NCI-H2171 (cell line): ENCODE measurements at regions not wholly inside any gene's neighbourhood (a gene's known extent, or its start where the extent isn't known, plus 50 kb on each side); places are given as distances from the start of the nearest gene placed in this dataset.
"Not testable (repeated sequence)": the region's sequence is repeated elsewhere in the genome, so short reads cannot be mapped to it uniquely, and the experiment has no call there.

ENCODE experiments used
- DNase-seq: peaks from one replicate; lab custom pipeline; 2025; lab: John Stamatoyannopoulos, UW

DNA sequence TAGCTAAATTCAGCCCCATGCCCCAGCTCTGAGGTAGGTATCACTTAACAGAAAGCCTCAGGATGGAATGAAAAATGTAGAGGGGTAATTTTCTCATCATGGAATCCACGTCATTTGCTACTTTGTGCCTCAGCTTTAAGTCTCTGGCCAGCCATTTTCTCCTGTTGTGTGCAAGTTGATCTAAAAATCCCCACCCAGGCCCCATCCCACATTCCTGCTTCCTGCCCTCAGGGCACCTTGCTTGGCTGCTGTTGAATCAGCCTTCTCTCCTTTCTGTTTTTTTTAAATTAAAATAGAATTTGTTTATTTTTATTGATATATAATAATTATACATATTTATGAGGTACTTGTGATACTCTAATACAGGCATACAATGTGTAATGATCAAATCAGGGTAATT lies 179.9 kb upstream of the TSHZ3 start:
- DNase-seq = no peak

DNA sequence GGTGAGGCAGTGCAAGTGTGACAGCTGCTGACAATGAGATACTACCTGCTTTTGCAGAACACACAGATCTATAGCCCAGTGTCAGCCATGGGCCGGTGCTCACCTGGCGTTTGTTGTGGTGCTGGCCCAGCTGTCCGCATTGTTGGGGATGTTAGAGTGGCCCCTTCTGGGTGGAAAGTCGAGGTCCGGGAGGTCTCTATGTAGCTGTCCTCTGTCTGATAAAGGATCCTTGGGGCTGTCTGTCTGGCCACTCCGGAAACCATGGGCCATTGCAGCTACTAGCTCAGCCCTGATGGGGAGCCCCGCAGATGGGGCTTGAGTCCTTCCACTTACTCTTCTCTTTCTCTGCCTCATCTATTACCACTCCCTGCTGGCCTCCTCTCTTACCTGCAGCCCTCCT lies 181.5 kb upstream of the TSHZ3 start:
- DNase-seq = no peak

DNA sequence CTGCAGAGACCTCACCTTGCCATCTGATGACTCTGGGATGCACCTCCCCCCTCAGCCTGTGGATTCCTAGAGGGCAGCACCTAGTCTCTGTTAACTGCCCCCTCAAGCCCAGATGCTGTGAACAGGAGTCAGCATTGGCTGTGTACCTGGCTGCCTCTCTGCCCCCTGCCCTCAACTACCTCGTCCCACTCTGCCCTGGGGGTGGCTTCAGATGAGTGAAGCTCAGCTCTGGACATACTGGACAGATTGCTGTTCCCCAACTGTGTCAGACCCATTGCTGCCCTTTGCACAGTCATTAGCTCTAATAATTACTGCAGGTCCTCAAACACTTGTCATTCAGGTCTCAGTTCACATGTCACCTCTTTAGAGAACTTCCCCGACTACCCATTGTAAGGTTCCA lies 182.1 kb upstream of the TSHZ3 start:
- DNase-seq = no peak

DNA sequence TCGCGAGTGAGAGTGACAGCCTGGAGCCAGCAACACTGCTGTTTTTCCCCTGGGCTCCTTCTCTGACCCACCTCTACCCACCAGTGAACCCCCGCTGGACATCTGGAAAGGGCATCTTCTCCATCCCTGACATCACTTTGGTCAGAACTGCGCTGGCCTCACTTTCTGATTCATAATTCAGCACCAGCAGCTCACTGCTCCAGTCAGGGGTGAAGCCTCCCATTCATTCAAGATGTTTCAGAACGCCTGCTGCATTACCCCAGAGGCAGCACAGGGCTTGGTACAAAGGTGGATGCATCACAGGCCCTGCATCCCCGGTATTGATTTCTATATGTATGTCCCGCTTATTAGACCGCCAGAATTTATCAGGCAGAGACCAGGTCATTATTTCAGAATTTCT lies 182.8 kb upstream of the TSHZ3 start:
- DNase-seq = no peak

DNA sequence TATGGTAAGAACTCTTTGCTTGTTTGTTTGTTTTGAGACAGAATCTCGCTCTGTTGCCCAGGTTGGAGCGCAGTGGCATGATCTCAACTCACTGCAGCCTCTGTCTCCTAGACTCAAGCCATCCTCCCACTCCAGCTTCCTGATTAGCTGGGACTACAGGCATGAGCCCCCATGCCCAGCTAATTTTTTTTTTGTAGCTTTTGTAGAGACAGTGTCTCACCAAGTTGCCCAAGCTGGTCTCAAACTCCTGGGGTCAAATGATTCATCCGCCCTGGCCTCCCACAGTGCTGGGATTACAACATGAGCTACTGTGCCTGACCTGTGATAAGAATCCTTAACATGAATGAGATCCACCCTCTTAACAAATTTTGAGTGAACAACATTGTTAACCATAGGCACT lies 183.9 kb upstream of the TSHZ3 start:
- no peak for DNase-seq

DNA sequence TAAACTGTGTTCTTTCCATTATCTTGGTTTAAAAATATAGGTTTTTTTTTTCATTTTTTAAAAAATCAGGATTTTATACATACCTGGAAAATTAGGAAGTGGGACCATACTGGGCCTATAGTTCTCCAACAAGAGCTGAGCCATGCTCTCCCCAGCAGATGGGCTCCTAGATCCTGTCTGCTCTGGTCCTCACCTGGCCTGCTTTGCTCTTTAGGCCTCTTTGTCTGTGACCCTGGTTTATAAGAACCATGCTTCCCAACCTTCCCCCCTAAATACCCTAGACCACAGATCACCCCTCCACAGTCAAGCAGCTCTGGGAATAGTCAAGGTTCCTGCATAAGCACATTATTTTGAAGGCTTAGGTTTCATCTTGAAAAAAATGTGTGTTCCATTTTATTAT lies 185.0 kb upstream of the TSHZ3 start:
- no peak for DNase-seq

DNA sequence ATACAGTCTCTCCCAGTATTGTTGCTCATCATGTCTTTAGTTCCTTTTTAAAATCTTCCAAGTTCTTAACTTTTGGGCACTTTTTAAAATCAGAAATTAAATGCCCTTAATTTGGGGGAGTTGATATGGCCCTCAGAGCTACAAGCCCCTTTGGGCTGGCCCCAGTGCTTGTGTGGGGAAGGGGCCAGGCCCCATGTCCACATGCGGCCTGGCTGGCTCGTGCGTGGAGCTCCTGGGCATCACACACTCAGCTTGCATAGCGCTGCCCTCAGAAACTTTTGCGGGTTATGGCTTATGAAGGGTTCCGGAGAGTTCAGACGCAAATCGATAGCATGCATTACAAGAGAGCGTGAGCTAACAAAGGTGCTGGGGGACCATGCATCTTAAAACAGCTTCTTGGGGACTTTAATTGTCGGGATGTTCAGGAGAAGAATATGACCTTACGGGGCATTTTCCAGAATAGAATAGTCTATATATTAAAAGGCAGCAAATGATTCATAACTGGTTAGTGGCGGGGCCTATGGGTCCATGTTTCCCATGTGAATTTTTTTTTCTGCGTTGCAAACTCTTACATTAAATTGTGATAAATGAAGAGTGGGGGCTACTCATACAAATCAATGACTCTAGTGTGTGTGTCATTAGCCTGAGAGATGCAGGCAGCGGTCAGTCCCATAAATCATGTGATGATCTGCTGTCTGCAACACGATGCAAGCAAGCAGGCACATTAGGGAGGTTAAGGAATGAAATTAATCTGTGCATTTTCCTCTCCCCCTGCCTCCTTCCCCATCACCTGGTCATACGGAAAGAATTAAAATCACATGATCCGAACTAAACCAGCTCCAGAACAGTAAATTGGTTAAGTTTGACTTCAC lies 185.8 kb upstream of the TSHZ3 start:
- DNase-seq = no peak

DNA sequence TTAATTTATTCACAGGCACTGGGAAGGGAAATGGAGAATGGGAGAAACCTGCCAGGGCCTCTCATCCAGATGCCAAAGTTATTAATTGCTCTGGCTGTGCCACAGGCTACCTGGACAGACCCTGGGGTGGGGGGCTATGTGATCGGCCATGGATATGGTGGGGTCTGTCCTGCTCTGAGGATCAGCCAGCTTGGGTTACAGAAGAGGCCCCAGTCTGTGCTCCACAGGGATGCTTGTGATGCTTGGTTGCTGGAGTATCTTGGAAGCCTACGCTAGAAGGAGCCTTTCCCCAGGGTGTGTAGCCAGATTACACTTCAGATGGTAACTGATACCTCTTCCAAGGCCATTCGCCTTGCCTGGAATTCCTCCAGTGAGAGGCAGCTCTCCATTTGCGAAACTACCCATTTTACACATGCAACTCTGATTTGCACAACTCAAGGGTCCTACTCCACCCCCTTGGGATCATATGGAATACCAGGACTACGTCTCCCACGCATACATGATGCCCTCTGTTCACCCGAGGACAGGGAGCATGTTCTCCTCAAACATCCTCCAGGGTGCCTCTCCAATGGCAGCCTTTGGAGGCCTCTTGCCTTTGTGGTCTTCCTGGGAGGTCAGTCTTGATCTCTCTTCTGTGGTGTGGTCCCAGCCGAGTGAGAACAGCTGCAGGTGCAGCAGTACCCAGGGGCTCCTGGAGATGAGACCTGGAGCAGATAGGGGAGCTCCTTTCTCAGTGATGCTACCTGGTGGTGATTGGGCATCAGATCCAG lies 186.6 kb upstream of the TSHZ3 start:
- DNase-seq = no peak

DNA sequence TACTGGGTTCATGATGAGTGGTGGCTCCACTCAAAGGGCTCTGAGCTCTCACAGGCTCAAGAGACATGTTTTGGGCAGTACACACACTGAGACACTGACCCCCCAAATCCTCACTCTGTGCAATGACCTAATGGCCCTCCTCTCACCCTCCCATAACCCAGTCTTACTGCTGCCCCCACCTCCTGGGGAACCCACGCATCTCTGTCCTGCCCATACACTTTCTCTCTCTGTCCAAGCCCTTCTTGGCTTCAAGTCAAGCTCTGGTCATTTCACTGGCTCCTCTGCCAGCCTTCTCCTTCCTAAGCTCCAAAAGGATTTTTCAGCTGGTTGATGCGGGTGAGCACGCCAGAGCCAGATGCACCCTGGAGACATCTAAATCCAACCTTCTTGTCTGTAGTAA lies 187.9 kb upstream of the TSHZ3 start:
- no peak for DNase-seq

DNA sequence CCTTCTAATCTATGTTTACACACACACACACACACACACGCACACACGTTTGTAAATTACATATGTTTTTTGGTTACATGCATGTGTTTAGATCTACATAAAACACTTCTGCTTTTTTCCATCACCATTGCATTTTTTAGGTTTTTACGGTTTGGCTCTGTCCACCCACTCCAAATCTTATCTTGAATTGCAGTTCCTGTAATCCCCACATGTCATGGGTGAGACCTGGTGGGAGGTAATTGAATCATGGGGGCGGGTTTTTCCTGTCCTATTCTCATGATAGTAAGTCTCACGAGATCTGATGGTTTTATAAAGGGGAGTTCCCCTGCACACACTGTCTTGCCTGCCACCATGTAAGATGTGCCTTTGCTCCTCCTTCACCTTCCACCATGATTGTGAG lies 188.7 kb upstream of the TSHZ3 start:
- not testable (repeated sequence) for DNase-seq

DNA sequence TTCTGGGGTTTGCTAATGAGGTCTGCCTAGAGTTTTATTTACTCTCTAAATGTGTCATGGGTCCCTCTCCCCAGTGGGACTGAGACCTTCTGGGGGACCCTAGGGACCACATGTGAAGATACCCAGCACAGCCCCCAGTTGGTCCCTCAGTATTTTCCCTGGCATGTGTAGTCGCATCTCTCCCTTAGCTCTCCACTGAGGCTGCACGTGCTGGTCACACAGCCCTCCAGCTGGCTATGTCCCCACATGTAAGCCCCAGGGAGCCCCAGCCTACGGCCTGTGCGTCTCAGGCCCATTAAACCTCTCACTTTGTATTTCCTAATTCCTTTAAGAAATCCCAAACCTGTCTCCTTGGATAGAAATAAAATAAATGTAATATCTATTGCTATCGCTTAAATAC lies 189.6 kb upstream of the TSHZ3 start:
- no peak for DNase-seq

DNA sequence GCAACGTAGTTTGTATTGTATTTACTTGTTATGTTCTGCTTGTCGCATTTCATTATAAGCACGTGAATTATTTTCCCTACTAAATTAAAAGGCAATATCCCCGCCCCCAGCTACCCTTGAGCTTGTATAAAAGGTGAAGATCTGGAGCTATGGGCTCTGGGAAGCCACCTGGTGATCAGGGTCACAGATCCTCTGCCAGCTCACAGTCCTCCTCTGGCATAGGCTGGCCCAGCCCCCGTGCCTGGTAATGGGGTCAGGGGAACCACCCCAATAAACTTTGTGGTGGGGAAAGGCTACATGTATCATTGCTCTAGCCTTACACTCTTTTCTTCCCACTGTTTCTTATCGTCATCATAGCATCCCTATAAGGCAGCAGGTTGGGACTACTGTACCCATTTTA lies 190.2 kb upstream of the TSHZ3 start:
- DNase-seq = no peak

DNA sequence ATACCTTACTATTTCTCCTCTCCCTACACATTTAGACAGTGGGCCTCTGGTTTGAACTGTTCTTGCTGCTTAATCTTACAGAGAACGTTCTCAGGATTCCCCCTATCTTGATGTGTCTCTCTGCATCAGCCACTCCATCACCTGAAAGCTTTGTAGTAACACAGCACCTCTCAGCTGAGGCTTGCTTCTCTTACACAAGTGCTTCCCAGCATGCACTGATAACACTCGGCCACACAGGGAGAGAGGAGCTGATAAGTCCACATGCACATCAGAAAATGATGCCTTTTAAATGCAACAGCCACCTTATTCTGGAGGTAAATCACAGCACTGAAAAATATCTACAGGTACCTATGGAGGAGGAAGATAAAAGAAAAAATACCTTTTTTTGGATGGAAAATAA lies 192.2 kb upstream of the TSHZ3 start:
- no peak for DNase-seq

DNA sequence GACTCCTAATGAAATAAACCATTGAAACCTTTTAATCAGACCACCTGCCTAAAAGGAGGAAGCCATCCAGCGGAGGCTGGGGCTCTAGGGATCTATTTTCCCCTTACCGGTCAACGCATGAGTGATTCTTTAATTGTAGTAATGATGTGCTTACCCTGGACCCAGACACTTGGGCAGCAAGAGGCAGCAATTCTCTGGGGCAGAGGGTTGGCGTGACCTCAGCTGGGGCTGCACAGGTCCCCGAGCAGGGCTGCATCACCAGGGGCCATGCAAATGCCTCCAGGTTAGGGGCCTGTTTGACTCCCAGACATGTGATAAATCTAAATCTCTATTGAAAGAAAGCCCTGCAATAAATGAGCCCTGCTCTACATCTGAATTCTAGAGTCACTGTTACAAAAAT lies 194.2 kb upstream of the TSHZ3 start:
- DNase-seq = no peak

DNA sequence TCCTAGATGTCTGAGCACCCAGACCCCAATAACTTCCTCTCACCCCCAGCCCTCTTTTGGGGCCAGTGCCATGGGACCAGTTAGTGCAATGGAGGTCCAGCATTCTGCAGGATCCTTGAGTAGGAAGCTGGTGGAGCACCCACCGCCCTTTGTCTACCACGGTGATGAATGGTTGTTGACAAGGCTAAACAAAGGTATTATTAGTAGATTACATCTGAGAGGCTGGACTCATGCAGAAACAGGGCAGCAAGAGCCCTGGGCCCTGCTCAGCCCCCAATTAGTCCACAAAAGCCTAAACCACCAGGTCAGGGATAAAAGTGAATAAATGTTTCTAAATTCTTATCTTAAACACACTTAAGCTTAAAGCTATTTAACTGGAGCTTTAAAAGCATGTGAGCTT lies 196.5 kb upstream of the TSHZ3 start:
- no peak for DNase-seq

DNA sequence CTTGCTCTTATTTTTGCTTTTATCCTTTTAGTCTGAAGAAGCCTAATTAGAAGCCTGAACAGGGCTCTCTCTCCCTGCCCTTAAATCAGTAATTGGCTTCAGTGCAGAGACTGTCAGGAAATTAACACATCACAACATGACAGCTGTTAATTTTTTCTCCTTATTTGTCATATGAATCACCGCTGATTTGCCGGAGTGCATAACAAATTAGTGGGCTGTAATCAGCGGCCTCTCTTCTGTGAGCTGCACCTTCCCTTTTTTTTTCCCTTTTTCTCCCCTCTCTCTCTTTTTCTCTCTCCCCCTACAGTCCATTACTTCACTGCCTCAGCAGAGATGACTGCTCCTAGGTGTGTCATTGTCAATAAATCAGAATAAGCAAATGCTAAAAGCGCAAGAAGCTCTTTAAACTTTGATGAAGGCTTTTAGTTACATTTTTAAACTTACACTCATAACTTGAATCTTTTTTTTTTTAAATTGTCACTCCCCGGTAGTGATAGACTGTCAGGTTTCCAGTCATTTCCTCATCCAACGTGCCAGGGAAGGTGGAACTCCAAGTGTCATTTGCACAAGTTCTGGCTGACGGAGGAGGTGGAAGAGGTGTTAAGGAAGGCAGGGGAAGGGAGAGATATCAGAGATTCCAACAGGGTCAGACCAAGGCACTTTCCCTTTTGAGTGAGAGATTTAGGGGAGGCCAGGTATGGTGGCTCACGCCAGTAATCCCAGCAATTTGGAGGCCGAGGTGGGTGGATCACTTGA lies 197.1 kb upstream of the TSHZ3 start:
- no peak for DNase-seq

DNA sequence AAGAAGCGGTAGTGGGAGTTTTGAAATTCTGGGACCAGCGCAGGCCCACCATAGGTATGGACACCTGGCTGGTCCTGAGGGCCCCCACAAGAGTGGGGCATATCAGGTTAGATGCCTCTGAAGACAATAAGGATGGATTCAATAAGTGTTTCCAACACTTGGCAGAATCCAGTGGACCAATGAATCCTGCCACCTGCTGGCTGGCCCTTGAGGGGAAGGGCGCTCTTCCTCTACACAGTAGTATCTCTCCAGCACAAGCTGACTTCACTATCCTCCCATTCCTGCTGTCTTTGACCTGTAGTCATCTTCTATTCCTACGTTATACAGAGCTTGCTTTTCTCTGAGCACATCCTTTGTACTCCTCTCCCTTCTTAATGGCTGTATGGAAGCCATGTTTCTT lies 199.7 kb upstream of the TSHZ3 start:
- DNase-seq = no peak

DNA sequence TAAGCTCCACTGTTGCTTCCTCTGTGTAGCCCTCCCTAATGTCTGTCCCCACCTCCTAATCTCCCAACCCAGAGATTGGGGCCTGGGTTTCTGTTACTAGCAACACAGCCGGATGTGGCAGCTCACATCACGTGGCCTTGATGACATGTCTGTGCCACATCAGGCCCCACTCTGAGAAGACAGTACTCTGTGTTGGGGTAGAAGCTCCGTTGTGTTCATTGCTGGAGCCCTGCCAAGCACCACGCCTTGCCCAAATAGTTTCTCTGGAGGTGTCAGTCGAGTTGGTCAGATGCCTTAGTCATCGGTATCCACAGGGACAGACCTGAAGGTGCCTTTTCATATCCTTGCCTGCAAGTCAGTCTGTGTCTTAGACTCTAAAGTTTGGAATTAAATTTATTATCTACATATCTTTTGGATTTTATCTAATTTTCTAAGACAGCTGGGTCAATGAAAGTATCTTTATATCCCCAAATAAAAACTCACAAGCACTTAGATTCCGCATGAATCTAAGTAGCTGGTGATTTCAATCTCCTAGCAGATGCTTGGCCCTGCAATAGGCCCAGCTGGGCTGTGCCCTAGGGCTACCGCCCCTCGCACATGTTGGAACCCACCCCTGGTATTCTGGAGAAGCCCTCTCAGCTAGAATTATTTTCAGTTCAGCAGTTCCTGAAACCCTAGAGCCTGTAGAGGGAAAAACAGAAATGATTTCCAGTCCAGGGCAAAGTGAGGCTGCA lies 204.0 kb upstream of the TSHZ3 start:
- DNase-seq = no peak

DNA sequence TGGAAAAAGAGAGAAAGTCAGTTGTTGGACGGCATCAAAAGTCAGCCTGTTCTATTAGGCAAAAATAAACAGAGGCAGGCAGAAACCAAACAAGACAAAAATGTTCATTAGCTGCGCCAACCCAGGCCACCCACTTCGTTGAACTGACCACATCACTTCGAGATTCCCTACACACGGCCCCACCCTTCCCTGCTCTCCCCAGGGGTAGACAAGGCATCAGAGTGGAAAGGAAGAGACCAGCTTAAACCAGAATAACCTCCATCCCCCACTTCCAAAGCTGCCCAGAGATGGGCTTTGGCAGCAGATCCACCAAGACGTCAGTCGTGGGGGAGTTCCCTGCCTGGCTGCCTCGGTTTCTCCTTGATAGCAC lies 204.6 kb upstream of the TSHZ3 start:
- no peak for DNase-seq

DNA sequence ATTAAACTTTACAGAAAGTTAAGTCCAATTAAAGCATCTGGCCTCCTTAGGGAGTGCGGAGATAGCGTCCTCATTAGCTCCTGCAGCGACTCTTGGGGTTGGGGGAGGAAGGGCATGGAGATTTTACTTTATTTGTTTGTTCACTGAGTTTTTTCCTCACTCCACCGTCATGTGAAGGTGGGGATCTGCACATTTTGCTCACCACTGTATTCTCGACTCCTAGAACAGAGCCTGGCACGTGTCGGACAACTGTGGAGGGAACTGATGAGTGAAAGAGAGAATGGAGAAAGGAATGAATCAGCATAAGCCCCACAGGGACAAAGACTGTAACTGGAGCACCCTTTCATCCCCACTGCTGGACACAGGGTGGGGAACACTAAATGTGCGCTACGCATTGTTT lies 205.1 kb upstream of the TSHZ3 start:
- DNase-seq = no peak

DNA sequence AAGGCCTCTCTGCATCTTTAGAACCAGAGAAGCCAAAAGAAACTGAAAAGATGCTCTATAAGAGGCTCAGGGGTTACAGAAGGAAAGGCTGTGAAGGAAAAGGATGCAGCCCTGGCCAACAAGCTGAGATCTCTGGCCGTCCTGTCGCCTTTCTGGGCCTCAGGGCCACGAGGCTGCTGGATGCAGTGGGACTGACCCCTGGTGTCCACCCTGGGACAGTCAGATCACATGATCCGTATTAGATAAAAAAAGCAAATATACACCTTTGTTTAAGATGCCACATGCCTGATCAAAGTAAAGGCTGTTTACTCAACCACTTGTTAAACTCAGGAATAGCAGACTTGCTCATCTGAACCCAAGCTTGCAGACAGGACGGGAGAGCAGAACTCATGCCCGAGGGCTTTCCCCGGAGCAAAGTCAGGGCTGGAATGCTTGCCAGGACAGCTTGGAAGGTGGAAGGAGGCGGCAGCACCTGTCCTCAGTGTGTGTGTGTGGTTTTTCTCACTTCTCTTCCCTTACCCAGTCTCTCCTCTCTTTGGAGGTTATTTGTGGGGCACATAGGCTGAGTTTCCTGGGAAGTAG lies 206.5 kb upstream of the TSHZ3 start:
- no peak for DNase-seq

DNA sequence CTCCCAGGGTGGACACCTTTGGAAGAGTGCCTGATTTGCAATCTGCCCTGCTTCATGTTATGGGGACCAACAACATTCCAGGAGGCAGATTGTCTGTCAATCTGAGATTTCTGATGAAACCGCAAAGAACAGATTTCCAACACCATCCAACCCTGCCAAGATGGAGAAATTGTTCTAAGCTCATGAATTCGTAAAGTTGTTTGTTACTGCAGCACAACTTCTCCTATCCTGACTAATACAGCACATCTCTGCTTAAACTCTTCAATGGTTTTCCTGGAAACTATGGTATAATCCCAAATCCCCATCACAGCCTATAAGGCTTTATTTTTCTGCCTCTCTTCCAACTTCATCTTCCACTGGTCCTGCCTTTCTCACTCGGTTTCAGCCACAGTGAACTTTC lies 210.3 kb upstream of the TSHZ3 start:
- no peak for DNase-seq
